ENCODE measurements at regions not wholly inside any gene's neighbourhood (a gene's known extent, or its start where the extent isn't known, plus 50 kb on each side); places are given as distances from the start of the nearest gene placed in this dataset.

- WGBS (ENCODE audit: insufficient coverage, low coverage, missing lambda C conversion rate): 2% methylated on average over 7 of the region's 7 CpGs
- ChIA-PET POLR2A (interaction anchor here (0.7 kb wide), 1 partner anchor 572 kb away, joined by 3 read pairs; no protein-coding TSS in a partner anchor), CTCF (ENCODE audit: low intra/inter-chr PET ratio) (no interaction called here)
- no peaks in the 10 kb centered on the region for H3K9me3 ChIP-seq (replicated peaks; ENCODE audit: control insufficient read depth, insufficient read depth, low read depth, low read length)
- intact Hi-C loops (cut with micrococcal nuclease): no loop called here
- H3K27ac ChIP-seq (ENCODE audit: extremely low read depth, low read depth, low read length): no peak overlapping the region
- no peaks in the 10 kb centered on the region for H3K79me2 ChIP-seq (ENCODE audit: control insufficient read depth, insufficient read depth, low read length)
- no peaks in the 10 kb centered on the region for H3K9me1 ChIP-seq (ENCODE audit: control insufficient read depth, insufficient read depth, low read length)
- DNase-seq (ENCODE audit: extremely low read depth in 1 of 4, low spot score in 3 of 4) (no peak), FAIRE-seq (no peak), ATAC-seq (no peak)
- H4K20me1 ChIP-seq (replicated peaks; ENCODE audit: control insufficient read depth, insufficient read depth, low read length): peaks cover 4% of the 10 kb centered on the region; the same call in 1 of the 2 replicates
- H3K36me3 ChIP-seq (ENCODE audit: control insufficient read depth, insufficient read depth, low read length): no peaks in the 10 kb centered on the region
- H3K9ac ChIP-seq (ENCODE audit: insufficient read depth in 1 of 2, low read depth in 2 of 2, low read length in 2 of 2): no peak overlapping the region
- in situ Hi-C loops (cut with MboI): no loop called here
- no peak overlapping the region for H3K4me2 ChIP-seq (ENCODE audit: insufficient read depth, low read length)
- H3K27me3 ChIP-seq (ENCODE audit: control insufficient read depth in 2 of 2, insufficient read depth in 2 of 2, low read length in 2 of 2): peaks cover 2 to 17% of the 10 kb centered on the region in 2 experiments; a peak in 2 of 5 replicates
- H3K4me1 ChIP-seq (replicated peaks in 1 of 2; ENCODE audit: control insufficient read depth in 2 of 2, insufficient read depth in 2 of 2, low read length in 2 of 2): no peaks in the 10 kb centered on the region
- no peak overlapping the region for H3K4me3 ChIP-seq
- BruUV-seq (replicated peaks): no TSS peak
- H2AFZ ChIP-seq (ENCODE audit: low read depth, low read length): no peak overlapping the region
- TF ChIP-seq FOXJ3 (CRISPR knock-in tag; IDR thresholded peaks at IDR 0.05): no peak
- TF ChIP-seq, protein P1, sequence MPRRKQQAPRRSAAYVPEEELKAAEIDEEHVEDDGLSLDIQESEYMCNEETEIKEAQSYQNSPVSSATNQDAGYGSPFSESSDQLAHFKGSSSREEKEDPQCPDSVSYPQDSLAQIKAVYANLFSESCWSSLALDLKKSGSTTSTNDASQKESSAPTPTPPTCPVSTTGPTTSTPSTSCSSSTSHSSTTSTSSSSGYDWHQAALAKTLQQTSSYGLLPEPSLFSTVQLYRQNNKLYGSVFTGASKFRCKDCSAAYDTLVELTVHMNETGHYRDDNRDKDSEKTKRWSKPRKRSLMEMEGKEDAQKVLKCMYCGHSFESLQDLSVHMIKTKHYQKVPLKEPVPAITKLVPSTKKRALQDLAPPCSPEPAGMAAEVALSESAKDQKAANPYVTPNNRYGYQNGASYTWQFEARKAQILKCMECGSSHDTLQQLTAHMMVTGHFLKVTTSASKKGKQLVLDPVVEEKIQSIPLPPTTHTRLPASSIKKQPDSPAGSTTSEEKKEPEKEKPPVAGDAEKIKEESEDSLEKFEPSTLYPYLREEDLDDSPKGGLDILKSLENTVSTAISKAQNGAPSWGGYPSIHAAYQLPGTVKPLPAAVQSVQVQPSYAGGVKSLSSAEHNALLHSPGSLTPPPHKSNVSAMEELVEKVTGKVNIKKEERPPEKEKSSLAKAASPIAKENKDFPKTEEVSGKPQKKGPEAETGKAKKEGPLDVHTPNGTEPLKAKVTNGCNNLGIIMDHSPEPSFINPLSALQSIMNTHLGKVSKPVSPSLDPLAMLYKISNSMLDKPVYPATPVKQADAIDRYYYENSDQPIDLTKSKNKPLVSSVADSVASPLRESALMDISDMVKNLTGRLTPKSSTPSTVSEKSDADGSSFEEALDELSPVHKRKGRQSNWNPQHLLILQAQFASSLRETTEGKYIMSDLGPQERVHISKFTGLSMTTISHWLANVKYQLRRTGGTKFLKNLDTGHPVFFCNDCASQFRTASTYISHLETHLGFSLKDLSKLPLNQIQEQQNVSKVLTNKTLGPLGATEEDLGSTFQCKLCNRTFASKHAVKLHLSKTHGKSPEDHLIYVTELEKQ (CRISPR knock-in tag; IDR thresholded peaks at IDR 0.05): no peak
- TF ChIP-seq HOXB6 (CRISPR knock-in tag; IDR thresholded peaks at IDR 0.05; ENCODE audit: borderline replicate concordance): no peak
- no peak for TF ChIP-seq NCOA4 (IDR thresholded peaks at IDR 0.05; ENCODE audit: partially characterized antibody)
- no peak for TF ChIP-seq CEBPB (tag; IDR thresholded peaks at IDR 0.05)
- TF ChIP-seq LEF1 (IDR thresholded peaks at IDR 0.05): no peak
- TF ChIP-seq, protein P2, sequence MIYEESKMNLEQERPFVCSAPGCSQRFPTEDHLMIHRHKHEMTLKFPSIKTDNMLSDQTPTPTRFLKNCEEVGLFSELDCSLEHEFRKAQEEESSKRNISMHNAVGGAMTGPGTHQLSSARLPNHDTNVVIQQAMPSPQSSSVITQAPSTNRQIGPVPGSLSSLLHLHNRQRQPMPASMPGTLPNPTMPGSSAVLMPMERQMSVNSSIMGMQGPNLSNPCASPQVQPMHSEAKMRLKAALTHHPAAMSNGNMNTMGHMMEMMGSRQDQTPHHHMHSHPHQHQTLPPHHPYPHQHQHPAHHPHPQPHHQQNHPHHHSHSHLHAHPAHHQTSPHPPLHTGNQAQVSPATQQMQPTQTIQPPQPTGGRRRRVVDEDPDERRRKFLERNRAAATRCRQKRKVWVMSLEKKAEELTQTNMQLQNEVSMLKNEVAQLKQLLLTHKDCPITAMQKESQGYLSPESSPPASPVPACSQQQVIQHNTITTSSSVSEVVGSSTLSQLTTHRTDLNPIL (CRISPR knock-in tag; IDR thresholded peaks at IDR 0.05): no peak
- TF ChIP-seq, protein P3, sequence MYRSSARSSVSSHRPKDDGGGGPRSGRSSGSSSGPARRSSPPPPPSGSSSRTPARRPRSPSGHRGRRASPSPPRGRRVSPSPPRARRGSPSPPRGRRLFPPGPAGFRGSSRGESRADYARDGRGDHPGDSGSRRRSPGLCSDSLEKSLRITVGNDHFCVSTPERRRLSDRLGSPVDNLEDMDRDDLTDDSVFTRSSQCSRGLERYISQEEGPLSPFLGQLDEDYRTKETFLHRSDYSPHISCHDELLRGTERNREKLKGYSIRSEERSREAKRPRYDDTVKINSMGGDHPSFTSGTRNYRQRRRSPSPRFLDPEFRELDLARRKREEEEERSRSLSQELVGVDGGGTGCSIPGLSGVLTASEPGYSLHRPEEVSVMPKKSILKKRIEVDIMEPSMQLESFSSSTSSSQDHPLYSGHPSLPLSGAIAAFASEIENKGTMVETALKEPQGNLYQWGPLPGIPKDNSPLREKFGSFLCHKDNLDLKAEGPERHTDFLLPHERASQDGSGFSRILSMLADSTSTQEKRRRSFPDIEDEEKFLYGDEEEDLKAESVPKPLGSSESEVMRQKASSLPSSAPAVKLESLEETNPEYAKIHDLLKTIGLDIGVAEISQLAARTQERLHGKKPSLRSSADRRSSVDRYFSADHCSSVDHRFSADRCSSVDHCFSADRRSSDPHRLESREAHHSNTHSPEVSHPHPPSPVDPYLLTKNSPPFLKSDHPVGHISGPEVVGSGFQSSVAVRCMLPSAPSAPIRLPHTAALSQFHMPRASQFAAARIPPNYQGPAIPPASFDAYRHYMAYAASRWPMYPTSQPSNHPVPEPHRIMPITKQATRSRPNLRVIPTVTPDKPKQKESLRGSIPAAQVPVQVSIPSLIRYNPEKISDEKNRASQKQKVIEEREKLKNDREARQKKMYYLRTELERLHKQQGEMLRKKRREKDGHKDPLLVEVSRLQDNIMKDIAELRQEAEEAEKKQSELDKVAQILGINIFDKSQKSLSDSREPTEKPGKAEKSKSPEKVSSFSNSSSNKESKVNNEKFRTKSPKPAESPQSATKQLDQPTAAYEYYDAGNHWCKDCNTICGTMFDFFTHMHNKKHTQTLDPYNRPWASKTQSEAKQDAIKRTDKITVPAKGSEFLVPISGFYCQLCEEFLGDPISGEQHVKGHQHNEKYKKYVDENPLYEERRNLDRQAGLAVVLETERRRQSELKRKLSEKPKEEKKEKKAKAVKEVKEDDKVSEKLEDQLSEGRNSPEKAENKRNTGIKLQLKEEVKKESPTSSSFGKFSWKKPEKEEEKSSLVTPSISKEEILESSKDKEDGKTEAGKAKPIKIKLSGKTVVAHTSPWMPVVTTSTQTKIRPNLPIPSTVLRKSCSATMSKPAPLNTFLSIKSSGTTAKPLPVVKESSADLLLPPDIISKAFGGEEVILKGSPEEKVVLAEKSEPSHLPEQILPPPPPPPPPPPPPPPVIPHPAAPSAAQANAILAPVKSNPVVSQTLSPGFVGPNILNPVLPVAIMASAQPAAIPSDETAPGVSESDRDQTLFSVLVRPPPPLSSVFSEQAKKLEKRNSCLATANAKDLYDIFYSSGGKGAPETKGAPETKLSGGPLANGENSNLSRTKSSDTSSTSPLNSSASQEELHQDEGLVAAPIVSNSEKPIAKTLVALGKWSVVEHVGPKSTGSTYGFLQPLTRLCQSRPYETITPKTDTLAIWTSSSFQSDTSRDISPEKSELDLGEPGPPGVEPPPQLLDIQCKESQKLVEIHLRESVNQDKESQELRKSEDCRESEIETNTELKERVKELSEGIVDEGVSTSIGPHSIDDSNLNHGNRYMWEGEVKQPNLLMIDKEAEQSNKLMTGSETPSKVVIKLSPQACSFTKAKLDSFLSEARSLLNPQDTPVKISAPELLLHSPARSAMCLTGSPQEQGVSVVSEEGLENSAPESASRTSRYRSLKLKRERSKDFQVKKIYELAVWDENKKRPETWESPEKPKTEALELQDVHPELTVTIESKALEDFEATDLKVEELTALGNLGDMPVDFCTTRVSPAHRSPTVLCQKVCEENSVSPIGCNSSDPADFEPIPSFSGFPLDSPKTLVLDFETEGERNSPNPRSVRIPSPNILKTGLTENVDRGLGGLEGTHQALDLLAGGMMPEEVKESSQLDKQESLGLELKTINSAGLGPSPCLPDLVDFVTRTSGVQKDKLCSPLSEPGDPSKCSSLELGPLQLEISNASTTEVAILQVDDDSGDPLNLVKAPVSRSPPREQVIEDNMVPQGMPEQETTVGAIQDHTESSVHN (IDR thresholded peaks at IDR 0.05; ENCODE audit: borderline replicate concordance in 1 of 2, low read depth in 1 of 2): no peak
- TF ChIP-seq CBFB (CRISPR knock-in tag; IDR thresholded peaks at IDR 0.05): no peak
Measured at GRCh38 chr10:44557596-44558191, 172.8 kb upstream of the CXCL12 start.

Measured in K562 (cell line).